Keratinocyte (primary cell): ENCODE measurements at regions not wholly inside any gene's neighbourhood (a gene's known extent, or its start where the extent isn't known, plus 50 kb on each side); places are given as distances from the start of the nearest gene placed in this dataset.

ENCODE experiments used
- CTCF ChIP-seq, 3 experiments: IDR thresholded peaks in 1 of 3; conservative IDR thresholded peaks in 1 of 3; optimal IDR thresholded peaks in 1 of 3; 2 replicates in 2 of 3; 3 replicates in 1 of 3; pipeline versions ENCODE3 to v1.5.1; 2011; ENCODE audit warnings: low read length in 3 of 3, mild to moderate bottlenecking in 3 of 3, moderate library complexity in 2 of 3, control low read depth in 1 of 3, inconsistent platforms in 1 of 3; ENCODE audit not compliant: insufficient read depth in 2 of 3; ENCODE audit errors: extremely low read depth in 1 of 3
- EZH2 ChIP-seq: IDR thresholded peaks from one replicate; pipeline ENCODE4 v1.6.1; 2012; ENCODE audit warnings: inconsistent platforms, mild to moderate bottlenecking, low read length, moderate library complexity

GRCh38 chr1:212533148-212533517, 75.4 kb upstream of the ATF3 start:
- TF ChIP-seq CTCF (optimal IDR thresholded peaks at IDR 0.05 in 1 of 3, IDR thresholded peaks at IDR 0.05 in 1 of 3, conservative IDR thresholded peaks at IDR 0.05 in 1 of 3; ENCODE audit: extremely low read depth in 1 of 3, insufficient read depth in 2 of 3, low read length in 3 of 3) (no peak), EZH2 (no peak)
